CD4-positive, alpha-beta T cell treated with Interleukin-4 for 4 hours (primary cell): ENCODE measurements at regions not wholly inside any gene's neighbourhood (a gene's known extent, or its start where the extent isn't known, plus 50 kb on each side); places are given as distances from the start of the nearest gene placed in this dataset.

Experiments
- DNase-seq: peaks from one replicate; pipeline ENCODE4 v3.0.0-alpha.2; 2020

DNA sequence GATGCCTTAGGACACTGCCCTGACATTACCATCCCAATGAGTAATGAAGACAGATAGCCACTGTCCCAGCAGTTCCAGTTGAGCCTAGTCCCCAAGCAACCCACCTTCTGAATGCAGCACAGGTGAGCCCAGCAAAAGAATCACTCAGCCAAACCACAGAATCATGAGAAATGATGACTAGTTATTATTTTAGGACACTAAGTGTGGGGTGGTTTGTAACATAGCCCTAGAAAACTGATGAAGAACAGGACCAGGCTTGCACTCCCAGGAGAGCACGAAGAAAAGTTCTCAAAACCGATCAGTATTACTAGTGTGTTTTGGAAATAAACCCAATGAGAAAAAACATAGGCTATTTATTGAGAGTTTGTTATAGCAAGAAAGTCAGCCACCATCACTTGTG lies 129.6 kb upstream of the CNTN6 start:
- DNase-seq: no peak

- DNase-seq: no peak
Observed at GRCh38 chr3:963755-964154, 129.1 kb upstream of the CNTN6 start.

GRCh38 chr3:965826-966225 lies 127.0 kb upstream of the CNTN6 start:
- no peak for DNase-seq

DNA sequence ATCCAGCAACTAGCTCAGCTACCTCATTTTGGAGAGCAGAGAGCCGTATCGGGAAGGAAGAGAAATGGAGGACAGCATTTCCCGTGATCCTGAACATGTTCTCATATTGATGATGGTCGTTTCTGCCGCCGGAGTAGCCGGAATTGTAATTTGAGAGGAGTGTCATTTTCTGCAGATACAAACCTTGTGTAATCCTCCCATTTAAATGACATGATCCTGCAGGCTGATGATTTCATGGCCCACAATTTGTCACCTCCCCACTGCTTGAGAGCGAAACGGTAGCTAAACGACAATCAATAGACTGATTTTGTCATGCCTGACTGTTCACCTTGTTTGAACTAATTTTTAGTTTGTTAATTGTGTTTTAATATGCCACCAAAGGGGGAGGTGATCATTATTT lies 126.5 kb upstream of the CNTN6 start:
- DNase-seq: no peak

DNA sequence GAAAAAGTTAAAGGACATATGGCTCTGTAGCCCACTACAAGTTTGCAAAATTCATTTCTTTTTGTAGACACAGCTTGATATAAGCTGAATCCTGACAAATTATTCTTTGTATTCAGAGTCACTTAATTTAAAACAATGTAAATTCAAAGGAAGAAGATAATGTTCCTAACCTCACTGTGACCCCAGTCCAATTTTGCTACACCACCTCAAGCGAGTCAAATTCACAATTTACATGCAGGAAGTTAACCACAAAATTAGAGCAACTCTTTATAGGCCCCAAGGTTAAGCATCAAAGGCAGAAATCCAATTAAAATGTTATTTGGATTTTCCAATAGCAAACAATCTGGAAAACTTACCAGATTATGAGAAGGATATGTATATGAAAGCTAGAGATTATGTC lies 119.5 kb upstream of the CNTN6 start:
- DNase-seq: no peak

DNA sequence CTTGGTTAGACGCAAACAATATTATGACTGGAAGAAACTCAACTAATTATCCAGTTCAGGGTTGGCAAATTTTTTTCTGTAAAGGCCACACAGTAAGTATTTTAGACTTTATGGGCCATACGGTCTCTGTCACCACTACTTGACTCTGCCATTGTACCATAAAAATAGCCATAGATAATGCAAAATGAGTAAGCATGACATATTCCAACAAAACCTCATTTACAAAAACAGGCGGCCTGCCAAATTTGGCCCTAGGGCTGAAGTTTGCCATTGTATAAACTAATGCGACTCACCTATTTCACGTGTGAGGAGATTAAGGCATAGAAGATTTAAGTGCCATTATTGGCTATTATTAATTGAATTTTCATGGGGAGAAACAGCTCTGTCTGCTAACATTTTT lies 116.8 kb upstream of the CNTN6 start:
- DNase-seq: no peak

- no peak for DNase-seq
Observed at GRCh38 chr3:981156-981555, 111.7 kb upstream of the CNTN6 start.

- no peak for DNase-seq
Observed at GRCh38 chr3:988785-989184, 104.0 kb upstream of the CNTN6 start.

- DNase-seq: no peak
Observed at GRCh38 chr3:992871-993270, 100.0 kb upstream of the CNTN6 start.

DNA sequence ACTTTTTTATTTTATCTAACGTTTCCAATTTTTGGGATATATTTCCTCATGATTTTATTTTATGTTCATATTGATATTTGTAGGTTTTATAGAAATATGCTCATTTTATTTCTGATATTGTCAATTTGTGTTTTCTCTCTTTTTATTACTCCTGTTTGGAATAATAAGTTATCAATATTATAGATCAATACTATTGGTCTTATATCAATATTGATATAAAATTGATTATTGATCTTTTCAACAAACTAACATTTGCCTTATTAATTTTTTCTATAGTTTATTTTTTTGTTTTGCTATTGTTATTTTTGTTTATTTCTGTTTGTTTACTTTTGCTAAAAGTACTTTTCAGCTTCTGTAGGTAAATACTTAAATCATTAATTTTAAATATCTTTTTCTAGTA lies 90.8 kb upstream of the CNTN6 start:
- DNase-seq: no peak

- no peak for DNase-seq
Observed at GRCh38 chr3:1007866-1008265, 85.0 kb upstream of the CNTN6 start.

DNA sequence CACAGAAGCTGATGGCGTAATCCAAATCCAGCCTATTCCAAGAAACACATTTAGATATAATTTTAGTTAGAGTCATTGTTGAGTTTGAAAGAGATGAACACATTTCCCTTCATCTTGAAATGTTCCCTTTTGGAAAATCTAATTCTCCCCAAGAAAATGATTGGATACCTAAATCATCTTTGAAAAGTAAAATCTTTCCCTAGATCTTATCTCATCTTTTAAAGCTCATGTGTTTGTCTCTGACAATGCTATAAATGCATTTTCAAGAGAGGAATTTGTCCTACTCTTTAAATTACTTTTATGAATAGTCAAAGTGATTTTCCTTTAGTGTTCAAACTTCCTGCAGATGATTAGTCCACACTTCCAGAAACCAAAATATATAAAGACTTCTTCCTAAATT lies 82.6 kb upstream of the CNTN6 start:
- no peak for DNase-seq

DNA sequence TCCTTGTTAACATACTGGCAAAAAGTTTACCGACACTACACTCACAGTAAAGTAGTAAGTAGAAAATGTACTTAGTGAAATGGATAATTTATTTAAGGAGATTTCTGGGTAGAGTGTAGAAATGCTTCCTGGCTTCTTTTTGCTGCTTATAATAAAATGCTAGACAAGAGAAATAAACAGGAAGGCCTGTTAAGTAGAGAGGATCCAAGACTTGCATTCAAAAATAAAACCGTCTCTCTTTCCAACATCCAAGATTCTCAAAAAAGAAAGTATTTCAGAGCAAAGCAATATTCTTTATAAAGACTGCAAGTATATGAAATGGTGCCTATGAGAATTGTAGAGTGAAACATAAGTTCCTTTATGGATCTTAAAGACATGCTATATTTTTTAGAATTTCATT lies 77.0 kb upstream of the CNTN6 start:
- DNase-seq: no peak

GRCh38 chr3:1017870-1018269 lies 75.0 kb upstream of the CNTN6 start:
- no peak for DNase-seq

DNA sequence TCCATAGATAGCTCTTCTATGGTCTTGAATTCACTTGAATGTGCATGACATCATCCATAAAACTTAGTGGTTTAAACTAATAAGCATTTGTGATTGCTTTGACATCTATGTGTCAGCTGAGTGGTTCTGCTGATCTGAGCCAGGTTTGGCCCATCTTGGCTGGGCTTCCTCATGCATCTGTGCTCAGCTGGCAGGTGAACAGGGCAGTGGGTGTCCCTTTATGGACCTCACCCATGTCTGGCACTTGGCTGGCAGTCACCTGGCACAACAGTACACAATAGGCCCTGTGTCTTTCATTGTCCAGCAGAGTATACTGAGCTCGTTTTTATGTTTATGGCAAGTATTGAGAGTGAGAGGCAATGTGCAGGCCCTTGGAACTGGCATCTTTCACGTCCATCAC lies 73.7 kb upstream of the CNTN6 start:
- no peak for DNase-seq

- DNase-seq: no peak
Observed at GRCh38 chr3:1026395-1026794, 66.4 kb upstream of the CNTN6 start.

- DNase-seq: no peak
Observed at GRCh38 chr3:1036207-1036826, 56.5 kb upstream of the CNTN6 start.

GRCh38 chr3:1037631-1038030 lies 55.2 kb upstream of the CNTN6 start:
- no peak for DNase-seq
